T-helper 1 cell (primary cell): ENCODE measurements at regions not wholly inside any gene's neighbourhood (a gene's known extent, or its start where the extent isn't known, plus 50 kb on each side); places are given as distances from the start of the nearest gene placed in this dataset.

Source experiments
- DNase-seq, 5 donors: peaks; one replicate each; pipeline ENCODE4 v3.0.0-alpha.2; 2012 to 2020

- no peak for DNase-seq
Measured at GRCh38 chr20:57960803-57961575, 251.2 kb upstream of the PMEPA1 start.

DNA sequence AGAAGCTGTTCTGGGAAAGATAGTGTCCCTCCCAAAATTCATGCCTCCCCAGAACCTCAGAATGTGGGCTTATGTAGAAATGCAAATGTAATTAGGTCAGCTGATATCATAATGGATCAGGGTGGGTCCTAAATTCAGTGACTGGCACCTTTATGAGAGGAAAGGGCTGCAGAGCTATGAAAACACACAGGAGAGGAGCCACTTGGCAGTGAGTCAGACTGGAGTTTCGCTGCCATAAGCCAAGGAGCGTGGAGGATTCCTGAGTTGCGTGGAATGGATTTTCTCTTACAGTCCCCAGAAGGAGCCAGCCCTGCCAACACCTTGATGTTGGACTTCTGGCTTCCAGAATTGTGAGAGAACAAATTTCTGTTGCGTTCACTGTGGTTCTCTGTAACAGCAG is 249.8 kb upstream of the PMEPA1 start:
- no peak for DNase-seq

- DNase-seq: no peak
Measured at GRCh38 chr20:57959018-57959417, 249.2 kb upstream of the PMEPA1 start.

- DNase-seq: no peak
Measured at GRCh38 chr20:57958050-57958420, 248.2 kb upstream of the PMEPA1 start.

DNA sequence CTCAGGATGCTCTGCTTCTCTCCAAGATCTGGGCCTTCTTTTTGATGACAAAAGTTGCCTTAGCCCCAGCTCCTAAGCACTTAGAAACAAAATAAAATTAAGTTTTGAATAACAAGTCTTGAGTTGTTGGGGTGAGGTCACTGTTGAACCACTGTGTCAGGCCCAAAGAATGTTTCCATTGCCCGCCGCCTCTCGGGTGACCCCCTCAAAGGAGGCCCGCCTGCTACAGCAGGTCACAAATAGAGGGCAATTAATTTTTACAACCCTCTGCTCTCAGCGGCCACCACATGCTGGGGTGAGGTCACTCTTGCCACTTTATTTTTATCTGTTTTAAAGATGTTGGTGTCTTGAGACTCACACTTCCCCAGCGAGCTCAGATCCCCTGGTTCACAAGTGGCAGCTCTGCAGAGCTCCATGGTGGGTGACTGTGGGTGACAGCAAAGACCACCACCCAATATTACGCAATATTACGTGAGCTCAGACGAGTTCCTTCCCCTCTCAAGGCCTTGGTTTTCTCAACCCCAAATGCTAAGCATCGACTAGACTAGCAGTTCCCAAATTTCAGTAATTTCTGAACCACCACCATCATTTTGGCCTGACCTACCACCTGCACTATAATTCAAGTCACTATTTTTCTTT is 247.7 kb upstream of the PMEPA1 start:
- no peak for DNase-seq

DNA sequence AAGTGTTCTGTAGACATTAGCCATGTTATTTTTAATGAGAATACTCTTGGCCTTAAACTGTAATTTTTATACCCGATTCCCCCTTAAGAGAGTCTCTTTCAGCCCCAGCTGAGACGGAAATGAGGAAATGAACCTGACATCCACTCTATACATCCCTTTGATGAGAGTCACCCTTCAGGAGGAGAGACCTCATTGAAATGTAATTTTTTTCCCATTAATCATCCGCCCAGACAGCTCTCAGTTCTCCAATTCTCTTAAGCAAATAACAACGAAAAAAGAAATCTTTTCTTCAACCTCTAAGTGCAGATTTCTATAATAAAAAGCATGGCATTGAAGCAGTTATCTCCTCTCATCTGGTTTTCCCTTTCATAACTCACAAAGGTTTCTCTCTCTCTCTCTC is 243.8 kb upstream of the PMEPA1 start:
- DNase-seq: no peak

DNA sequence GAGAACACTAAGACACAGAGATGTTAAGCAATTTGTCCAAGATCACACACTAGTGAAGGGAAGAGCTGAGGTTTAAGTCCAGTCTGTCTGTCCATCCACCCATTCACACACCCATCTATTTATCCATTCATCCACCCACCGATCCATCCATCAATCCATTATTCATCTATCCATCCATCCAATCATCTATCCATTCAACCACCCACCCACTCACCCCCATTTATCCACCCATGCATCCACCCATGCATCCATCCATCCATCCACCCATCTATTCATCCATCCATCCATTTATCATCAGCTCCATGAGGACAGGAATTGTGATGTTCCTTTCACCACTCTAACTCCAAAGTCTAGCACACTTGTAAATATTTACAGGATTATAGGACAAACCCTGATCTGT is 242.3 kb upstream of the PMEPA1 start:
- DNase-seq: no peak

GRCh38 chr20:57951549-57951948 is 241.7 kb upstream of the PMEPA1 start:
- no peak for DNase-seq

DNA sequence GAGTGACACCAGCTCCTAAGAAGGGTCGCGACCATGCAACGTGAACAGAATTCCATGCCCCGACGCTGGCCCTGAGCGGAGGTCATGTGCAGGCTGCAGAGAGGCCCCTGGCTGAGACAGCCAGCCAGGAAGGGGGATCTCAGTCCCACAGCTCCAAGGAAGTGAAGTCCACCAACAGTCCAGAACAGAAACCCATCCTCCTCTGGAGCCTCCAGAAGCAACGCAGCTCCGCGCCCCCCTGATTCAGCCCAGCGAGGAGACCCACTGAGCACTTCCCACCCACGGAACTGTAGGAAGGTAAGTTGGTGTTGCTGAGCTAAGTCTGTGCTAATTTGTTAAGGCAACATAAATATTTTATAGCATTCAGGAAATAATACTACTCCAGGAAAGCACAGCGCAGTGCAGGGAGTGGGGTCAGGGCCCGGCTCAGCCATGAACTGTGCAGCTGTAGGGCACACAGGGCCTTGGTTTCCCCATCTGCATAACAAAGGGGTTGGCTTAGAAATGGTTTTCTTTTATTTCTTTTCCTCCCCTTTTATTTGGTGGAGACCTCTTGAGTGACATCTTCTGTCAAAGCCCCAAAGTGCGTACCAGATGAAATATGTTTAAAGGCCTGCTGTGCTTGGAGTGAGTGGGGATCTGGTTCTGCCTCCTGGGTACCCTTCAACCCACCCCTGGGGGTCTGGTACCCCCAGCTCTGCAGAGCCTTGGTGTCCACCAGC is 241.1 kb upstream of the PMEPA1 start:
- no peak for DNase-seq

DNA sequence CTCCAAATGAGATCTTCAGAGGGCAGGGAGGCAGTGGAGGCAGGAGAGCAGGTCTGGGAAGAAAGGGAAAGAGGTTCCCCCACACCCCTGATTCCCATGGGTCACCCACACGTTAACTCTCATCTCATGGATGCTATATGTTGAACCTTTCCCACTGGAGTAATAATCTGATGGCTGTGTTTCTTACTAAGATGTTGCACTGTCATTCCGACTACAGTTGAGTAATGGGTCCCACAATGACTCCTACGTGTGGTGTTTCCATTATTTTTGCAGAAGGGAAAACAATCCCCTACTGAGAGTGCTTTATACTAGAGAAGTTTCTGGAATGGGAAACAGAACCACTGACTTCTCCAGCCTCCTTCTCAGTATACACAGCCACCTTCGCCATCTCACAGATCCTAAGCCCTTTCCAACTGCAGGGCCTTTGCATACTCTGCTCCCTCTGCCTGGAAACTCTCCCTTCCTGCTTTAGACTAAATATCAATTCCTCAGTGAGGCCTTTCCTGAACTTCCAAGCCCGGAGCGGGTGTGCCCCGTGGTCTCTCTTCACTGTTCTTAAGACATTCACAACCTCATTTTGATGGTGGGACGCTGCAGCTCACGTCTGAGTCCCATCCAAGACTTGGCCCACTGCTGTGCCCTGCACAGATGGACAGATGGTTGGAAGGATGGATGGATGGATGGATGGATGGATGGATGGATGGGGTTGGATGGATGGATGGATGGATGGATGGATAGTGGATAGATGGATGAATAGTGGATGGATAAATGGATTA is 238.6 kb upstream of the PMEPA1 start:
- no peak for DNase-seq

DNA sequence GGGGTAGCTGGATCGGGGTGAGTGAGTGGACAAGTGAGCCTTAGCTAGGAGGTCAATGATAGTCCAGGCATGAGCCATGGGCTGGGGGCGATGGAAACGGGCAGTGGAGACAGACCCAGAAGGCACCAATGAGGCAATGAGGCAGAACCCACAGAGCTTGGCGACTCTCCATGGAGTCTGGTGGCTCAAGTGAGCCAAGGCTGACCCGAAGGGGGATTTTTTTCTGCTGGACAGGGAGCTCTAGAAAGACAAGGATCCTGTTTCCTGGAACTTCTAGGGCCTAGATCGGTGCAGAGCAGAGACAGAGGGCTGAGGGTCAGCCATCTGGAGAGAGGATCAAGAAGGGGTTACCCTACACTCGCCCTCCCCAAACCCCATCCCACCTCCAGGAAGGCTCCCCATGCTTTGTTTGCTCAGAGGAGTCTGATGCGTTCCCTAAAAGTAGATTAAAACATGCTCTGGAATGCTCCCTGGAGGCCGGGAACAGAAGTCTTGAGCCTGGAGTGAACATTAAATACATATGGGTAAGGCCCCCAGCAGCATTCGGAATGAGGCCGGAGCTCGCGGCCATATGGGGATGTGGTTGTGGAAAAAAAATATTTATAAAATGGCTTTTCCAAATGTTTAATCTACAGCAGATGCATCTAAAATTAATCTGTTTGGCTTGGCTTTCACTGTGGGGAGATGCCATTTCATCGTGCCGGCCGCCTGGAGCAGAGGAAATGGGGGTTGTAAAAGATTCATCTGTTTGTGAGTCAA is 237.8 kb upstream of the PMEPA1 start:
- DNase-seq: no peak

- DNase-seq: no peak
Measured at GRCh38 chr20:57946559-57947315, 236.9 kb upstream of the PMEPA1 start.

DNA sequence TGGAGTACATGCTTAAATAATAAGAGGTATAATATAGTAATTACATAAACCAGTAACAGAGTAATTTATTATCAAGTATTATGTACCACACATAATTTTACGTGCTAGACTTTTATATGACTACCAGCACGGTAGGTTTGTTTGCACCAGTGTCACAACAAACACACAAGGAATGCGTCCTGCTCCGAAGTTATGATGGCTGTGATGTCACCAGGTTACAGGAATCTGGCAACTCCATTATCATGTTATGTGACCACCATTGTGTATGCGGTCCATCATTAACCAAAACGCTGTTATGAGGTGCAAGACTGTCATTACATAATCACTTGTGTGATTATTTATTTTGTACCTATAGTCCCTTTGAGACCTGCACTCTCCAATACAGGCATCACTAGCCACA is 235.2 kb upstream of the PMEPA1 start:
- DNase-seq: no peak

GRCh38 chr20:57943950-57944349 is 234.1 kb upstream of the PMEPA1 start:
- DNase-seq: no peak

GRCh38 chr20:57943291-57943690 is 233.5 kb upstream of the PMEPA1 start:
- DNase-seq: no peak

DNA sequence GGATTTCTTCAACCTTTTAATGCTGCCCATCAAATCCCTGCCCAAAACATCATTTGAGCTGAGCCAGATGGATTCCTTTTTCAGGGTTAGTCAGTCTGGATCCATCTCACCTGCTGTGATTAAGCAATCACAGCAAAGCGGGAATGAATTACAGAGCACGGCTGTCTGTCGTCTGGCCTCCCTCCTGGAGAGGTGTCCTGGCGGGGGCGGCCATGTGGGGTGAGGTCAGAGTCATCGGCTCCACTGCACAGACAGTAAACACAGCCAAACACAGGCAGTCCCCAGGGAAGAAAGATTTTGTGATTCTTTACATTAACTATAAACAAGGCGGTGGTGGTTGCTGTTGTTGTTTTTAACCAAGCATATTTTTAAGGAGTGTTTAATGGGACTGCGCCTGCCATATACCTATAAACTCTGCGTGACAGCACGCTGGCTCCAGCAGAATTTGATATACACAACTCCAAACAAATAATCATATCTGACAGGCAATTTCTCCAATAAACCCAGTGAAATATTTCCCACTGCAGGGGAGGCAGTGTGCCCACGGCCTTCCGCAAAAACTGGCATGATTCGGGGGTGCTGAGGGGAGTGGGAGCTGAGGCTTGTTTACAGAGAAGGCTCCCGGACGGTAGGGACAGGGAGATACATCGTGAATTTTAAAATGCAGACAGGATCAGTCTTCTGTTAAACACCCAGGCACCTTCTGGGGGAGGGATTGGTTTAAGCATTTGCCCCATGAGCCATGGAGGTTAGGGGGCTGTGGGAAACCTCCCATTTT is 232.0 kb upstream of the PMEPA1 start:
- no peak for DNase-seq

DNA sequence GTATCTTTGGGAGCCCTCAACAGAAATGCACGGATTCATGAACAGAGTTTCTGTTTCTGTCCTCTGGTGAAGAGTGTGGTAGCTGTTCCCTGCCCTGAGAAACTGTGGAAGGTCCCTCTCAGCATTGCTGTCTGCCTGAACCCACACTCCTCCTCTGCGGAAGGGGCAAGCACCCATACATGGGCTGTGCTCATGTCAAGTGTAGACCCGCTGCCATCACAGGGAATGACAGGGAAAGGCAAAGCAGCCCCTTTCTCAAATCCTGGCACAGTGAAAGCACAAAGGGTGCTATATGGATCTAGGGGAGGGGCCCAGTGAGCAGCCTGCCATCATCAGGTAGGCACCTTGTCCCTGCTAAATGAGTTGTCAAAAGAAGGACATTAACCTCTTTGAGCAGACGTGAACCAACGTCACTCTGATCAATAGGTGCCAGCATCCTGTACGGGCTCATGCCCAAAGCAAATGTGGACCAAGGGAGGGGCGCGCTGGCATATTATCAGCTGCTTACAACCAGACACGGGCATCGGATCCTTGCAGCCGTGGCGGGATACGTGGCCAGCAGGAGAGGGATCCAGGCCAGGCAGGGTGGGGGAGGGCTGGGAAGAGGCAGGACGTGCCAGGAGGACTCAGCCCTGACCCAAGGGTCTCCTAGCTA is 231.2 kb upstream of the PMEPA1 start:
- no peak for DNase-seq

DNA sequence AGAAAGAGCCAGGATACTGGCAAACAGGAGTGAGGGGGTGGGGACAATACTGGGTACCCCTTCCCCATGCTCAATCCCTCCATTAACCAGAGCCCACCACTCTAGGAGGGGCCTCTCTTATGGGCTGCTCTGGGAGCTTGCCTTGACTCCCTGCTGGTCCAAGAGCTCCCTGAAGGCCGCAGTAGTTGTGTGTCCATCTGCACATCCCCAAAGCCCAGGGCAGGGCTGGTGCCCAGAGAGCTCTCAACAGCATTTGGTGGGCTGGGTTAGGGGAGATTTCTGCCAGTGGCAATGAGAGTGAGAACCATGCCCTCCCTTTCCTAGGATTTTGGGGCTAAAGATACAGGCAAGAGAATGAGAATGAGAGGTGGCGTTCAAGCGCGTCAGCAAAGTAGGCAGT is 230.6 kb upstream of the PMEPA1 start:
- DNase-seq: no peak

GRCh38 chr20:57939499-57939898 is 229.7 kb upstream of the PMEPA1 start:
- no peak for DNase-seq
